ENCODE measurements at regions not wholly inside any gene's neighbourhood (a gene's known extent, or its start where the extent isn't known, plus 50 kb on each side); places are given as distances from the start of the nearest gene placed in this dataset.
"Not testable (repeated sequence)": the region's sequence is repeated elsewhere in the genome, so short reads cannot be mapped to it uniquely, and the experiment has no call there.

DNA sequence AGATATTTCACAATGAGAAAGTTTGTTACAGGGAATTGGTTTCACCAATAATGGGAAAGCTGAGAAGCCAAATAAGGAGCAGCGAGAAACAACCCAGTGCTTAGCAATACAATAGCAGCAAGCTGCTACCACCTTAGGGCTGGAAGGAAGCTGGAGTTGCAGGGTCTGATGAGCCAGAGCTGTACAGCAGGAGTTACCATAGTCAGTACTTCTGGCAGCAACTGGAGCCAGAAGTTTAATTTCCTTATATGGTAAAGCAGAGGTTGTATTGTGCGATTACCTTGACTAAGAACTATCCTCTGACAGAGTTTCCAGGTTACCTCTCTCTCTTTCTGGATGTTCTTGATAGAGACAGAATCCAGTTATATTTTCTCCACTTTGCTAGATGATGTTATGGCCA is 137.1 kb upstream of the OLIG3 start:
- H3K4me3 ChIP-seq (ENCODE audit: control insufficient read depth, low read depth, low read length) = no peak overlapping the region
- TF ChIP-seq, protein P1, sequence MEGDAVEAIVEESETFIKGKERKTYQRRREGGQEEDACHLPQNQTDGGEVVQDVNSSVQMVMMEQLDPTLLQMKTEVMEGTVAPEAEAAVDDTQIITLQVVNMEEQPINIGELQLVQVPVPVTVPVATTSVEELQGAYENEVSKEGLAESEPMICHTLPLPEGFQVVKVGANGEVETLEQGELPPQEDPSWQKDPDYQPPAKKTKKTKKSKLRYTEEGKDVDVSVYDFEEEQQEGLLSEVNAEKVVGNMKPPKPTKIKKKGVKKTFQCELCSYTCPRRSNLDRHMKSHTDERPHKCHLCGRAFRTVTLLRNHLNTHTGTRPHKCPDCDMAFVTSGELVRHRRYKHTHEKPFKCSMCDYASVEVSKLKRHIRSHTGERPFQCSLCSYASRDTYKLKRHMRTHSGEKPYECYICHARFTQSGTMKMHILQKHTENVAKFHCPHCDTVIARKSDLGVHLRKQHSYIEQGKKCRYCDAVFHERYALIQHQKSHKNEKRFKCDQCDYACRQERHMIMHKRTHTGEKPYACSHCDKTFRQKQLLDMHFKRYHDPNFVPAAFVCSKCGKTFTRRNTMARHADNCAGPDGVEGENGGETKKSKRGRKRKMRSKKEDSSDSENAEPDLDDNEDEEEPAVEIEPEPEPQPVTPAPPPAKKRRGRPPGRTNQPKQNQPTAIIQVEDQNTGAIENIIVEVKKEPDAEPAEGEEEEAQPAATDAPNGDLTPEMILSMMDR (IDR thresholded peaks at IDR 0.05; ENCODE audit: control insufficient read depth, insufficient read depth, low read depth, low read length, missing control alignments) = no peak
- no peak for DNase-seq (ENCODE audit: low read depth)

DNA sequence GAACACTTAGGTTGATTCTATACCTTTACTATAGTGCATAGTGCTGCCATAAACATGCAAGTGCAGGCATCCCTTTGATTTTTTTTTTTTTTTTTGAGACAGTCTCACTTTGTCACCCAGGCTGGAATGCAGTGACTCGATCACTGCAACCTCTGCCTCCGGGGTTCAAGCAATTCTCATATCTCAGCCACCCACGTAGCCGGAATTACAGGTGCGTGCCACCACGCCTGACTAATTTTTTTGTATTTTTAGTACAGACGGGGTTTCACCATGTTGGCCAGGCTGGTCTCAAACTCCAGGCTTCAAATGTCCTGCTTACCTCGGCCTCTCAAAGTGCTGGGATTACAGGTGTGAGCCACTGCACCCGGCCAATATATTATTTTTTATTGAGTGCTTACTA is 140.0 kb upstream of the OLIG3 start:
- not testable (repeated sequence) for DNase-seq (ENCODE audit: low read depth); H3K4me3 ChIP-seq (ENCODE audit: control insufficient read depth, low read depth, low read length)

DNA sequence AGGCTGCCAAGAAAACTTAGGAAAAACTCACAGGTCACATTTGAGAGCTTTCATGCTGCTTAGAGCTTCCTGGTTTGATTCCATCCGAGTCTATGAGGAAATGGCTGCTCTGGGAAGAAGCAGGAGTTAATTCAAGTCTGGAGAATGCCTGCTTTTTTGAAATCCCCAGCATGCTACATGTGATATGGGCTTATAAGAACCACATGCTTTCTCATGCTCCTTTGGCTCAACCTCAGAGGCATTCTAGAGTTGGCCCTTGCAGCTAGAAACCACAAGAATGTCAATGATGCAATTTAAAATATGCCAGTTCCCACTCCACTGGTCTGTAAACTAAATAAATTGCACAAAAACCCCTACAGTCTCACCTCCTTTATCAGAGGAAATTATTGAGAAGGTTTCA is 142.9 kb upstream of the OLIG3 start:
- TF ChIP-seq, protein P1 (IDR thresholded peaks at IDR 0.05; ENCODE audit: control insufficient read depth, insufficient read depth, low read depth, low read length, missing control alignments) = no peak
- DNase-seq (ENCODE audit: low read depth) = peak; percentile 98
- H3K4me3 ChIP-seq (ENCODE audit: control insufficient read depth, low read depth, low read length) = no peak overlapping the region

DNA sequence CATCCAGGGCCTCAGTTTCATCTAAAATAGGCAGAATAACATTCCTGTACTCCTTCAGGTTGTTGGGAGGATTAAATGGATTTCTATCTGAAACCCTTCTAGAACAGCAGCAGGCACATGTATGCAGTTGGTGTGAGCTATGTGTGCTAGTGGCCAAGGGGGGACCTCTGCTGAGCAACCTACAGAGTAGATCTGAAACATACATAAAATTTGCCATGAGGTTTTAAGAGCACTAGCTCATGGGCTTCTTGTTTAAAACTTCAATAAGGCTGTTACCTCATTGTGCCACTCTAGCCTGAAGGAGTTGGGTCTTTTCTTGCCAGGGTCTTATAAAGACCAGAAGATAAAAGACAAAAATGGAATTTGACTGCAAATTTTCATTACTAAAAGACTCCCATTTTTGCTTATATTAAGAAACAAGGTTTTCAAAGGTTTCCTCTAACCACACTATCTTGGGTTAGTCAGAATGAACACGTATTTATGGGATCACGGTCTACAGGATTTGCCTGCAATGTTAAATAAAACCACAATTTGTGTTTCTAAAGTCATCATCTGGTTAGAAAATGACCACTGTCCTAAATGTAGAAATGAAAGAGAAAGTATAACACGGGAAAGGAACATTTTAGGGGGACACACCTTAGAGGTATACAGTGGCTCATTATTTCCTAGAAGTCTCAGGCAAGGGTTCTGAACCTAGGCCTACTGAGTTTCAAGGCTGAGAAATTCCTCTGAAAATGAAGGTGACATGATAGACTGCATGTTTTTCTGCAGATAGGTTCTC is 144.9 kb upstream of the OLIG3 start:
- TF ChIP-seq, protein P1 (IDR thresholded peaks at IDR 0.05; ENCODE audit: control insufficient read depth, insufficient read depth, low read depth, low read length, missing control alignments) = no peak
- DNase-seq (ENCODE audit: low read depth) = peak; percentile 32
- H3K4me3 ChIP-seq (ENCODE audit: control insufficient read depth, low read depth, low read length) = no peak overlapping the region

DNA sequence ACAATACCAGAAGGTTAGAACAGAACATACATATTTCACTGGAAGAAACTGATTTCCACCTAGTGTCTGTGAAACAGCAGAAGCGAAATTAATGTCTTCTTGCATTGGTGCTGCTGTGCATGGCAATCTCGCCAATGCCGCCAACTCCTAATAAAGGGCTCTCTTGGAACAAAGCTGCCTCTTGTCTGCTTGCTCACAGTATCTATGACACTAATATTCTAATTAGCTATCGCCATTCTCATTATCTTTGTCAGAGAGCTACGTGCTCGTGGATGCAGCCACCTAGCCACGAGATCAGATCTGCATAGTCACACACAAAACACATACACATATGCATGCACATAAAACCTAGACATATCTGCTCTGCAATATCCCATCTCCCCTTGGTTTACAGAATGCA is 145.9 kb upstream of the OLIG3 start:
- TF ChIP-seq, protein P1 (IDR thresholded peaks at IDR 0.05; ENCODE audit: control insufficient read depth, insufficient read depth, low read depth, low read length, missing control alignments) = no peak
- DNase-seq (ENCODE audit: low read depth) = no peak
- no peak overlapping the region for H3K4me3 ChIP-seq (ENCODE audit: control insufficient read depth, low read depth, low read length)

DNA sequence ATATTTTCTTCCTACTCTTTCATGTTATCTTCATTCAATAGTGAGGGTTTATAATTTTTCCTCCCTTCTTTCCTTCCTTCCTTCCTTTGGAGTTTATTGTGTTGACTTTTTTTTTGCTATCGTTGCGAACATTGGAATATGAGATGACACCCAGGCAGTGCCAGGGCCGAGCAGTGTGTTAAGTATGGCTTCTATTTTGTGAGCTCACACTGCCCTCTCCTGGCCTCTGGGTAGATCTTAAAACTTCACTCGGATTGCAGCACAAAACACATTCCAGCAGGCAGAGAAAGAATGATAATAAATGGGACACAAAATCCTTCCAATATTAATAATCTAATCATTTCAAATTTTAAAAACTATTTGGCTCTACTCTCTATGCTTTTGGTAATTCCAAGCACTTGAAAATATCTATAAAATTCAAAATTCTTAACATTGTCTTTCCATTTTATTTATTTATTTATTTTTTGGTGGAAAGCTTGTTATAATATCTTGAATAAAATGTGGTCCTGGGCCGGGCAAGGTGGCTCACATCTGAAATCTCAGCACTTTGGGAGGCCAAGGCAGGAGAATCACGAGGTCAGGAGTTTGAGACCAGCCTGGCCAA is 147.4 kb upstream of the OLIG3 start:
- DNase-seq (ENCODE audit: low read depth) = peak; percentile 44
- TF ChIP-seq, protein P1 (IDR thresholded peaks at IDR 0.05; ENCODE audit: control insufficient read depth, insufficient read depth, low read depth, low read length, missing control alignments) = peak; percentile 61

DNA sequence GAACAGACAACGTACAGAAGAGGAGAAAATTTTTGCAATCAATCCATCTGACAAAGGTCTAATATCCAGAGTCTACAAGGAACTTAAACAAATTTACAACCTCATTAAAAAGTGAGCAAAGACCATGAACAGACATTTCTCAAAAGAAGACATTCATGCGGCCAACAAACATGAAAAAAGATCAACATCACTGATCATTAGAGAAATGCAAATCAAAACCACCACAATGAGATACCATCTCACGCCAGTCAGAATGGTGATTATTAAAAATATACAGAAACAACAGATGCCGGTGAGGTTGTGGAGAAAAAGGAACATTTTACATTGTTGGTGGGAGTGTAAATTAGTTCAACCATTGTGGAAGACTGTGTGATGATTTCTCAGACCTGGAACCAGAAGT is 149.0 kb upstream of the OLIG3 start:
- not testable (repeated sequence) for H3K4me3 ChIP-seq (ENCODE audit: control insufficient read depth, low read depth, low read length); DNase-seq (ENCODE audit: low read depth)

More for the DNA sequence above, 147.4 kb upstream of the OLIG3 start:
- no peak overlapping the region for H3K4me3 ChIP-seq (ENCODE audit: control insufficient read depth, low read depth, low read length)

DNA sequence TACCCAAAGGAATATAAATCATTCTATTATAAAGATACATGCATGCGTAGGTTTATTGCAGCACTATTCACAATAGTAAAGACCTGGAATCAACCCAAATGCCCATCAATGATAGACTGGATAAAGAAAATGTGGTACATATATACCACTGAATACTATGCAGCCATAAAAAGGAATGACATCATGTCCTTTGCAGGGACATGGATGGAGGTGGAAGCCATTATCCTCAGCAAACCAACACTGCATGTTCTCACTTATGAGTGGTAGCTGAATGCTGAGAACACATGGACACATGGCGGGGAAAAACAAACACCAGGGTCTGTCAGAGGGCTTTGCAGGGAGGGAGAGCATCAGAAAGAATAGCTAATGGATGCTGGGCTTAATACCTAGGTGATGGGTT is 149.4 kb upstream of the OLIG3 start:
- H3K4me3 ChIP-seq (ENCODE audit: control insufficient read depth, low read depth, low read length); DNase-seq (ENCODE audit: low read depth): not testable (repeated sequence)
